HG02973 (cell line): ENCODE measurements at regions not wholly inside any gene's neighbourhood (a gene's known extent, or its start where the extent isn't known, plus 50 kb on each side); places are given as distances from the start of the nearest gene placed in this dataset.
"Not testable (repeated sequence)": the region's sequence is repeated elsewhere in the genome, so short reads cannot be mapped to it uniquely, and the experiment has no call there.

Experiments
- ATAC-seq: cut with Tn5 transposase; IDR thresholded peaks from one replicate; pipeline ENCODE4 v1.9.1; 2021; ENCODE audit warnings: moderate library complexity; ENCODE audit not compliant: unreplicated experiment

DNA sequence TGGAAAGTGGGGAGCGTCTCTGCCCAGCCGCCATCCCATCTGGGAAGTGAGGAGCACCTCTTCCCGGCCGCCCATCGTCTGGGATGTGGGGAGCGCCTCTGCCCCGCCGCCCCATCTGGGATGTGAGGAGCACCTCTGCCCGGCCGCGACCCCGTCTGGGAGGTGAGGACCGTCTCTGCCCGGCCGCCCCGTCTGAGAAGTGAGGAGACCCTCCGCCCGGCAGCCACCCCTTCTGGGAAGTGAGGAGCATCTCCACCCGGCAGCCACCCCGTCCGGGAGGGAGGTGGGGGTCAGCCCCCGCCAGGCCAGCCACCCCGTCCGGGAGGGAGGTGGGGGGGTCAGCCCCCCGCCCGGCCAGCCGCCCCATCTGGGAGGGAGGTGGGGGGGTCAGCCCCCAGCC is 190.0 kb upstream of the MGAT5 start:
- not testable (repeated sequence) for ATAC-seq

DNA sequence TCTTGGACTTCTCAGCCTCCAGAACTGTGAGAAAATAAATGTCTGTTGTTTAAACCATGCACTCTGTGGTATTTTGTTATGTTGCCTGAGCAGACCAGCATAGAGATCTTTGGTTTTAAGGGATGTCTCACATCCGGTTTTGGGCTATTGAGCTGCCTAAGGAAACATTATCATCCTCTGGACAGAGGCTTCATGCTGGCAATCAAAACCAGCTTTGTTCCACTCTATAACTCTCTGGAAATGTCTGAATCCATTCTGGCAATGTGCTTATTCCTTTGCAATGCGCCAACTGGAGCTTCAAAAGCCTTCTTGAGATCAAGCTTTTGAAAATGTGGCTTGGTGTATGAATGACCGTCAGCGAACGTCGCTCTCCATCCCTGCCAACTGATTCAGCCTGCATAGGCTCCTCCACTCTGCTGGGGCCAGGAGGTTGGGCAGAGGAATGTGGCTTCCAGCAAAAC is 183.6 kb upstream of the MGAT5 start:
- ATAC-seq: no peak

DNA sequence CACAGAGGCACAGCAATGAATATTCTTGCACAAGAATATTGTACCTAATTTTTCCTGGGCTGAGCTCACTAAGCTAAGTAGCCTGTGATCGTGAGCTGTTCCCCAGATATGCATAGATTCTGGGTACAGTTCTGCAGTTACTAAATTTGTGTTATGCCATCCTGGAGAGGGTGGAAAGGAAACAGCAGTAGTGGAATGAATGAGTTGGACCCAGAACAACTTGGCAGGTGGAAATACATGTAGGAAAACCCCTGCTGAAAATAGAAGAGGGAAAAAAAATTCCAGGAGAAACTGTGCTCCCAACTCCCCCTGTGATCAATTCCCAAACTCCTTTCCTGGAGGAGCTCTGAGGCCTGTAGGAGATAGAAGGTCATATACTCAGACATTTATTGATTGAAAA is 181.5 kb upstream of the MGAT5 start:
- no peak for ATAC-seq

DNA sequence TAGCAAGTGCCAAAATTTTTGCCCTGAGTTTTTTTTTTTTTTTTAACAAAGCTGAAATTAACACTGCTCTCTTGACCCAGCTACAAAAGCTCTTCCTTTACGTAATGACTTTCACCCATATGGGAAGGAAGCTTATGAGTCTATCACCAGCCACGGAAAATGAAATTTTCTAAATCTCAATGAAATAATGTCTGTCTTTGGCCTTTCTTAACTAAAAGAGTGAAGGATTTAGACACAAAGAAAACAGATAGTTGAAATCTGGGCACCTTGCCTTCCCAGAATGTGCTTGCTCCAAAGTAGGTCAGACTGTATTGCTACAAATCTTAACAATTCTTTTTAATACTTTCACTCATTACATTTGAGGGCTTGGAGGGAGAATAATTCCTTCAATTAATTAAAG is 180.8 kb upstream of the MGAT5 start:
- no peak for ATAC-seq

DNA sequence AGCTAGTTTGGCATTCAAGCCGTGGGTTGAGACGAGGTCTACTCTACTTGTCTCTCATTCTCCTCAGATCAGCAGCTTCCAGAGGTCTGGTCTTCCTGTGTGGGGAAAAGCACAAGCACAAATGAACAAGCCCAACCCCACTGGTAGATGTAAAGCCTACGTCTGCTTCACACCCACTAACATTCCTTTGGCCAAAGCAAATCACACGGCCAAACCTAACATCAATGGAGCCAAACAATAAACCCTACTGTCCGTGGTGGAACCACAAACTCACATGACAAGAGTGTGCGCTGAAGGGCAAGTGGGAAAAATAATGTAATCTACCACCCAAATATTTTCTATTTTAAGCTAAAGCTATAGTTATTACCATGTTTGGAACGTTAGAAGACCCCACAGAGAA is 179.3 kb upstream of the MGAT5 start:
- ATAC-seq: no peak

DNA sequence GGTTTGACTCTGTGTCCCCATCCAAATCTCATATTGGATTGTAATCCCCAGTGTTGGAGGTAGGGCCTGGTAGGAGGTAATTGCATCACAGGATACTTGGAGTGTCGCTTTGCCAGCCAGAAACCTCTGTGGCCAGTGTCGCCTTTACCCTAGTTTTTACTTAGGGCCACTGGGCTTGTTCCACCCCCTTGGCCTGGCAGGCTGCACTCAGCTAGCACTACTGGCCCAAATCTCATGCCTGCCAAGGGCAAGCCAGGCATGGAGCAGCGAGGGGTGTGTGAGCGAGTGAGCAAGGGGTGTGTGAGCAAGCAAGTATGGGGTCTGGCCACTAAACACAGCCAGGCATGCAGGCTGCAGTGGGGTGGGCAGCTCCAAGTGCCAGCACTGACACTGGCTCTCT is 178.7 kb upstream of the MGAT5 start:
- ATAC-seq: no peak

DNA sequence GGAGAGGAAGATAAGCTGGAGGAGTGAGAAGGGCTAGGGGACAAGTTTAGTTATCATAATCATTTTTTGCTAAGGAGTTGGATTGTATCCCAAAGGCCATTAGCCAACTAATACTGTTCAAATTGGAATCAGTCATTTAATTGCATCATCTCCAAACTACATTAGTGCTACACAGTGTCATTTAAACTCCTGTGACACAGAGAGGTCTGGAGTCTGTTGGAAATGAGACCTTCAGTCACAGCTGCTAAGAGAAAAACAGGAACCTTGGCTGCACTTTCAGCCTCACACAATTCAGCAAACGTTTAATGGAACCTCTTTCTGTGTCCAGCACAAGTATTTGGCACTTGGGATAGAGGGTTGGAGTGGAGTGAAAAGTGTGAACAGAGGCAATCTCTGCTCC is 175.5 kb upstream of the MGAT5 start:
- ATAC-seq: no peak

DNA sequence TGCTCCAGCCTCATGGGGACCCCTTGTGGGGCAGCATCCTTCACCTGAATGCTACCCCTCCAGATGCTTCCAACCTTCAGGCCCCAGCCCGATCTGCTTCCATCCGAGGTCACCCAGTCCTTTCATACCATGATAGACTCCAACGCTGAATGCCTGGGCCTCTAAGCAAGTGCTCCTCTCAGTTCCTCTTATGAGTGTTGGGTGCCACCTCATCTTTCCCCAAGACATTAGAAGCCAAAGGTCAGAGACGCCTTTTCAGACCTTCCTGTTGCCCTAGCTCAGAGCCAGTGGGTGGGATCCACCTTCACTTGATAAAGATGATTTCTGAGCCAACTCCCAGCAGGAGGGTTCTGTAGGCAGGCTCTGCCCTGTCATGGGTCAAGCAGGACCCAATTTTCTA is 174.5 kb upstream of the MGAT5 start:
- ATAC-seq: peak; percentile 97

DNA sequence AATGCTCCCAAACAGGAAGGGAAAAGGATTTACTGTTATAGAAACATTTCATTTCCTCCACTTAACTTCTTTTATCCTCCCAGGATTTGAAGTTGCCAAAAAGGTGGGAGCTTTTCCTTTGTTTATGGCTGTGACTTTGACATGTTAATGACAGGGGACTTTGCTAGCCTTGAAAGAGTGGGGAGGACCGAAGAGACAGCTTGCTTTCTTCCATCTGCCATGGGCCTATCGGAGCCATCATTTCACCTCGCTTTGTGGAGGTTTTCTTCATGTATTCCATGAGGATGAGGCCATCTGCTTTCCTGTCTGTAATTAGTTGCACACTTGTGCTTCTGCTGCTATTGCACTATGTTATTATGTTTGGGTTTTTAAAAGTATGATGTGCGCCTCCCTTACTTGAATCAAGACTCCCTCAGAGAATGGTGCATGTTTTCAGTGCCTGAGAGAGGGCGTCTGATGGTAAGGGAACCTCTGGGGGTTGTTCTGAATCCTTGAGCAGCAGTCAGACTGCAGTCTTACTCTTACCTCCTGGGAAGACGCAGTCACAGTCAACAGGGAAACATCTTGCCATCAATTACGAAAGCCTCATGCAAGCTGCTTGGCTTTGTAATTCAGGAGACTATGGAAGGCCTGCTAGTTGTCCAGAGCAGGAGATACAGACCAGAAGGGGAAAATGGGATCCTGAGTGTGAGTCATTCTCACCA is 173.3 kb upstream of the MGAT5 start:
- no peak for ATAC-seq

DNA sequence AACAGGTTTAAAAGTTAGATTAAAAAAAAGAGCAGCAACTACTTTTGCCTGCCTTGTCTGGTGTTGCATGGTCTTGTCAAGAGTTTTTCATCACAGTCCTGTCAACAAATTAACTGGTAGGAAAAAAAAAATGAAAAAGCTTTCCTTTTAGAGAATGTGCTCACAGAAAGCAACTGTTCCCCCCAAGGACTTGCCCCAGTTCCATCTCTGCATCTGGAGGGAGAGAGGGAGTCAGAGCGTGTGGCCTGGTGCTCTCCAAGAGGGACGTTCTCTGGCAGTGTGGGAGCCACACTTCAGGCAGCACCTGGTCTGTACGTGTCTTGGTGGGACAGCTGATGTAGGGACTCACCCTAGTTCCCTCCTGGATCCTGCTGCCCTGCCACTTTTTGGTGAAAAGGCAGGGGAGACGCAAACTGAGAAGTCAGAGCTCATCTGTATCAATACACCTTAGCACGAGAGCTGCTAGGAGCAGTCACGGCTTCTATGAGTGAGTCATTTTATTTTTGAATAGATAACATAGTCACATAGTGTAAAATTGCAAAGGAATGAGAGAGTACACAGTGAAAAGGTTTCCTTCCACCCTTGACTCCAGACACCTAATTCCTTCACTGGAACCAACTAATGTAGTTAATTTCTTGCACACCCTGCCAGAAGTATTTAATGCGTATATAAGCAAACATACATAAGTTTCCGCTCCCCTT is 172.5 kb upstream of the MGAT5 start:
- no peak for ATAC-seq

DNA sequence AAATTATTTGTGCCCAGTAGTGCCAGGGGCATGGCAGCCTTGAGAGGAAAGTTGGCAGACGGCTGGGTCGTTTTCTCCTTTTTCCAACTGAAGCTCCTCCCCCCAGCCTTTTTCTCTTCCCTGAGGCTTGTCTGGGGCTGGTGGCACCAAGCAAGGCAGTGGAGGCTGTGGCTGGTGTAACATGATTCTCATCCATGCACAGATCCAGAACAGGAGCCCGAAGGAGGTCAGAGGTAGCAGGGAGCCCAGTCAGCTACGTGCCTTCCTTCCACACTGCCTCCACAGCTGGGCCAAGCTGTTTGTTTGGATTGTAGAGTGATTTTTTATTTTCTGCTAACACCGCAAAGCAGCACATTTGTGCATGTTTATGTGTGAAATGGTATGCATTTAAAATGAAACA is 170.3 kb upstream of the MGAT5 start:
- no peak for ATAC-seq

DNA sequence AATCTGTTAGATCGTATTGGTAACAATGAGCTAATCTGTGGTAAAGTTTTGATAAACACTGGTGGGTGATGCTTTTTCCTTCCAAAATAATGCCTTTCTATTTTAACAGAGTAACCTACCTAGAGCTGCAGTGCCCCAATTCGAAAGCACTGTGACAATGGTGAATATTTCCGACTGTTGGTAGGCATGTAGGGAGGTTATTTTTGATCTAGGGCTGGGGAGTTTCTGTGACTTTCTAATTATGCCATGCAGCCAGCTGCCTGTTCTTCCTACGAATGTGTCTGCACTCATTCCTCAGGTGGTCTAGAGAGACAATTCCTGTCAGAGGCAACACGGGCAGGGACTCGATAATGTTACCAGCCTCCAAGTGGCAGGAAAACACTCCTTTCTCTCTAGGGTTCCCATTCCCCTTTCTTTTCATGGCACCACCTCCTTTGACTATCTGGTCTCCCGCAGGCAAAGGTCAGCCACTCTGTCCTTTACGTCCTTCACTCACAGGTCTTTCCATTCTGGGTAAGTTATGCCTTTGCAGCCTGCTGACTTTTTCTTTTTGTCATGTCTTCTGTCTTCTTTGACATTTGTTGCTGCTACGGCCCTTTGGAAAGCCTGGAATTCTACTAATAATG is 167.2 kb upstream of the MGAT5 start:
- ATAC-seq: no peak

DNA sequence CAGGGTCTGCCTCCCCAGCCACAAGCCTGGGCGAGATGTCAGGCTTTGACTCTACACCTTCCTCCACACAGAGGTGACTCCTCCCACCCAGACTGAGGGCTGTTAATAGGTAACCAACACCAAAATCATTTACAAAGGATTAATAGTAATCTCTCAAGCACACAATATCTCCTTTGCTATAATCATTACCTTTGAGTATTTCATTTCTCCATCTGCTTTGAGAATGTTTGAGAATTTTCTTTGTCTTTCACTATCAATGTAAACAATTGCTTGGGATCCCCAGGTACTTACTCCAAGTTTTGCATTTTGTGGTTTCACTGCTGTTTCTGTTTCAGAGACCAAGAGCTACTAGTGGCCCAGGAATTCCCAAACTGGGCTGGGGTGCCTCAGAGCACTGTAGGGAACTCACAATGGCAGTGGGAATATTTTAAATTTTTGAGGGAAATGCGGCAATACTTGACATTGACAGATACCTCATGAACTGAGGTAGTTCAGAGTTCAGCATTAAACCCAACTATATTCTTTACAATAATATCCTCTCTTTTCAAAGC is 166.4 kb upstream of the MGAT5 start:
- peak; percentile 81 for ATAC-seq

DNA sequence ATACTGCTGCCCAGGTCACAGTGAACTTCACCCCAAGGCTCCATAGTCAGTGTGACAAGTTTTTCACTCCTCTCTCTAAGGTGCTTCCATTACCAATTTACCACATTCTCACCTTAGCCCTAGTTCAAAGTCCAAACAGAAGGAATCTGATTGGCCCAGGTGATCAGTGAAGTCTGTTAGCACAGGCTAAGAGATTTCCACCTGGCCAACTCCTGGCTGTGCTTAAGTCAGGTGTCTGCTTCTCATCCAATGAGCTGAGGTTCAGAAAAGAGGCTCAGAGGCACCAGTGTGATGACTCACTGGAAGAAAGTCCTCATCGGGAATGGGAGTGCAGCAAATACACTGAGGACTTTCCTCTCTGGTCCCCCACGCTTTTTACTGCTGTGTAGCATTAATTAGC is 164.4 kb upstream of the MGAT5 start:
- ATAC-seq: no peak

DNA sequence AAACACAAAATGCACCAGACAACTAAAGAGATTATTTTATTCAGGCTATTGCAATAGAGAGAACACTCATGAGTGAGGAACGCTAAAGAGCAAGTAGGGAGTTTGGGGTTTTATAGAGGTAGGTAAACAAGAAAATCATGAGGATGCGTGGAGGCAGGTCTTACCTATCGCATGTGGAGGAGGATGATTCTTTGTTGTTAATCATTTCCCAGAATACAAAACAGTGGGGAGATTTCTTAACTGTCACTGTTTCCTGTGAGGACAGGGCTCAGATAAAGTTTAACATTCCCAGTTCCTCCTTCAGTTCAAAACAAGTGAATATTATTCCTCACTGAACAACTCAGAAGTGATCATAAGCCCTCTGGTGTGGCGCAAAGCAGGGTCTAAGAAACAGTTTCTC is 156.1 kb upstream of the MGAT5 start:
- ATAC-seq: no peak

DNA sequence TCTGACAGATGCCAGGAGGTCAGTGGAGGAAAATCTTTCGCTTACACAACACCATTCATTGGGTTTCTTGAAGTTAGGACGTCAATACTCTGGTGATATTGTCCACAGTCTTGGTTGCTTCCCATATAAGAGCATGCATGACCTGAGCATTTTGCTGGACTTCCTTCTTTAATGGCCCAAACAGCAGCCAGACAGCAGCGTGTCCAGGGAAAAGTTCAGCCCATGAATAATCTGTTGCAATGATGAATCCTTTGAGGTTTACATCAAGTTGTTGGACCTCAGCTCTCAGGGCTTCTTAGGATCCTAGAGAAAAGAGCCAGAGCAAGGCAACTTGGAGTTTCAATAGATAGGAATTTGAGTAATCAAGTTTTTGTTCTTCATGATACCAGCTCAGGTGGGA is 155.6 kb upstream of the MGAT5 start:
- no peak for ATAC-seq

DNA sequence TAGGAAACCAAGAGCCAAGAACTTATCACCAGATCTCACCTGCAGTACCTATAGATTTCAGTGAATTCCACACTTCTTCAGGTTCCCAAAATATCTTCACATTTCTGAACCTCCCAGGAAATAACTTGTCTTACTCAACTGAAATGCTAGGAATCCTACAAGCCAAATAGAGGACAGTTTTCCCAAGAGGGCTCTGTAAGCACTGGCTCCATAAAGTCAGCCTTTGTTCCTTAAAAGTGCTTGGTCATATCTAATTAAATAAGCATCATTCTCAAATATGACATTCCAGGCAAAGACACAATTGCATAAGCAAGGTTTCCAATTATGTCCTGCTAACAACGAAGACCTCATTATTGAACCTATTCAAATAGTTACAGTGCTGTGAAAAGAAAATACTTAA is 154.6 kb upstream of the MGAT5 start:
- no peak for ATAC-seq

DNA sequence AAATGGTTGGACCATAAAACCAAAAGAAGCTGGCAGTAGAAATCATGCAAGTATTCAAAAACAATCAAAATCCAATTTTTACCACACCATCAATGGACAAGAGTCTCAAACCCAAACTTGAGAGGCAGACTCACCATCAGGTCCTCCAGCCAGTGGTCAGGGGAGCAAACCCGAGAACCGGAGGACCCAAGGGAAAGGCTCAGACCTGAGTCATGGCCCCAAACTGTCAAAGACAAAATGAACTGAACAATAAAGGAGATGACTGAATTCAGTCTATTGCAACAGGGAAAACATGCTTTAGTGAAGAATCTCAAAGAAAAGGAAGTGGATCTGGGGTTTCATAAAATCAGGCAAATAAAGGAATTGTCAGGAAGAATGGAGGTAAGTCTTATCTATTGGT is 150.7 kb upstream of the MGAT5 start:
- no peak for ATAC-seq

DNA sequence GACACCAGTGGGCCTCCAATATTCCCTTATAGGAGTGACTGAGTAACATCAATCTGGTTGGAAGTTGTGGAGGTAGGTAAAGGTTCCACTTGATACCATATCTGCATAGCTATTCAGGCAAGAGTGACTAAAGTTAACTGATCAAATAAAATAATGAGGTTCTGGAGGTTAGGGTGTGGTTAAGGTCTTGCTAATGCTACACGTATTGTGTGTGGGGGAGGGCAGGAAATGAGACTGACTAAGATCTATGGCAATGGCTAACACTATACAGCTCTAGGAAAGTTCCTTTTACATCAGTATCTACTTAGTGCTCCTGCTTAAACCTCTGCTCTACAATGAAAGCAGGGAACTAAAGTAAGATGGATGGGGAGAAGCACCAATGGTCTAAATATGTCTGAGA is 149.1 kb upstream of the MGAT5 start:
- no peak for ATAC-seq

DNA sequence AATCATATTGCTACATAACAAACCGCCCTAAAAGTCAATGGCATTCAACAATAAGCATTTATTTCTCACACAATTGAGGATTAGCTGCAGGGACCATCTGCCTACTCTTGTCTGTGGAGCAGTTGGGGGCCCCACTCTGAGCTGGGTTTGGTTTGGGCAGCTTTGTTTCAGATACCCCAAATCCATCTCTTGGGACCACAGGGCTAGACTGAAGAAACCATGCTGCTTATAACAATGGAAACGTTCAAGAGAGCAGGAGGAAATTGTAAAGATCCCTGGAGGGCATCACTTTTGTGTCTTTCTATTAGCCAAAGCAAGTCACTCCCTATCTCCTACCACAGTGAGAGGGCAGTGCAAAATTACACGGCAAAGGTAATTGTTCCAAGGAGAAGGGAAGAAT is 146.5 kb upstream of the MGAT5 start:
- no peak for ATAC-seq

DNA sequence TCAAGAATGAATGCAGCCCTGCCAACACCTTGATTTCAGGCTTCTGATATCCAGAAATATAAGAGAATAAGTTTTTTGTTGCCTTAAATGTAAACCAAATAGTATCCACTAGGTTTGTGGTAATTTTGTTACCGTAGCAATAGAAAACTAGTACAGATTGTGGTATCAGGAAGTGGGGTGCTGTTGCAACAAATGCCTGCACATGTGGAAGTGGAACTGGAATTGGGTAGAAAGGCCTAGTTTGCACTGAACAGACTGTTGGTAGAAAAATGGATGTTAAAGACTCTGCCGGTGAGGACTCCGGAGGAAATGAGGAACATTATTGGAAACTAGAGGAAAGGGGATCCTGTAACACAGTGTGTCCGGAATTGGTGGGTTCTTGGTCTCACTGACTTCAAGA is 145.8 kb upstream of the MGAT5 start:
- ATAC-seq: no peak

DNA sequence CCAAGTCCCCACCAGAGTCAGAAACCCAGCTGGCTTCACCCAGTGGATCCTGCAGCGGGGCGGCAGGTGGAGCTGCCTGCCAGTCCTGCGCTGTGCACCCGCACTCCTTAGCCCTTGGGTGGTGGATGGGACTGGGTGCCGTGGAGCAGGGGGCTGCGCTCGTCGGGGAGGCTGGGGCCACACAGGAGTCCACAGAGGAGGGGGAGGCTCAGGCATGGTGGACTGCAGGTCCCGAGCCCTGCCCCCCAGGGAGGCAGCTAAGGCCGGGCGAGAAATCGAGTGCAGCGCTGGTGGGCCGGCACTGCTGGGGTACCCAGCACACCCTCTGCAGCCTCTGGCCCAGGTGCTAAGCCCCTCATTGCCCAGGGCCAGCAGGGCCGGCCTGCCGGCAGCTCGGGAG is 144.6 kb upstream of the MGAT5 start:
- ATAC-seq: no peak
